Fibroblast of lung (primary cell): ENCODE measurements at regions not wholly inside any gene's neighbourhood (a gene's known extent, or its start where the extent isn't known, plus 50 kb on each side); places are given as distances from the start of the nearest gene placed in this dataset.
"Not testable (repeated sequence)": the region's sequence is repeated elsewhere in the genome, so short reads cannot be mapped to it uniquely, and the experiment has no call there.

Source experiments
- DNase-seq, 2 donors: peaks; one replicate each; pipeline versions ENCODE4 v3.0.0 to v3.0.0-alpha.2; 2010; ENCODE audit warnings: low read depth in 2 of 2
- H2AFZ ChIP-seq: 2 replicates; pipeline ENCODE4 v1.5.1; 2012; ENCODE audit warnings: low read length, control low read depth, inconsistent platforms
- H3K27ac ChIP-seq: 2 replicates; pipeline ENCODE4 v1.5.1; 2011; ENCODE audit warnings: low read length, control low read depth; ENCODE audit not compliant: insufficient read depth
- H3K27me3 ChIP-seq: 2 replicates; pipeline ENCODE4 v1.5.1; 2011; ENCODE audit warnings: mild to moderate bottlenecking, low read length; ENCODE audit not compliant: control insufficient read depth, insufficient read depth
- H3K36me3 ChIP-seq: 2 replicates; pipeline ENCODE4 v1.5.1; 2011; ENCODE audit warnings: low read length; ENCODE audit not compliant: control insufficient read depth, insufficient read depth
- H3K4me1 ChIP-seq: 2 replicates; pipeline ENCODE4 v1.5.1; 2011; ENCODE audit warnings: low read length; ENCODE audit not compliant: control insufficient read depth, insufficient read depth; ENCODE audit errors: extremely low read depth
- H3K4me2 ChIP-seq: 2 replicates; pipeline ENCODE4 v1.5.1; 2011; ENCODE audit warnings: low read length, control low read depth; ENCODE audit not compliant: insufficient read depth; ENCODE audit errors: extremely low read depth
- H3K4me3 ChIP-seq, 4 experiments: fragments of 200-600 bp in 1 of 4; sonication (generic) in 1 of 4; replicated peaks in 1 of 4; 2 replicates each; pipeline ENCODE4 v1.5.1; 2011 to 2016; ENCODE audit warnings: low read length in 4 of 4, low read depth in 3 of 4, mild to moderate bottlenecking in 3 of 4, control low read depth in 2 of 4, inconsistent platforms in 1 of 4, mixed read lengths in 1 of 4; ENCODE audit not compliant: insufficient read depth in 1 of 4; ENCODE audit errors: control extremely low read depth in 1 of 4
- H3K79me2 ChIP-seq: 2 replicates; pipeline ENCODE4 v1.5.1; 2012; ENCODE audit warnings: mild to moderate bottlenecking, low read length, inconsistent platforms; ENCODE audit not compliant: control insufficient read depth, insufficient read depth
- H3K9ac ChIP-seq: 2 replicates; pipeline ENCODE4 v1.5.1; 2011; ENCODE audit warnings: mild to moderate bottlenecking, low read length, control low read depth; ENCODE audit not compliant: insufficient read depth
- H3K9me3 ChIP-seq: 2 replicates; pipeline ENCODE4 v1.5.1; 2012; ENCODE audit warnings: low read depth, low read length; ENCODE audit not compliant: control insufficient read depth, insufficient read depth
- H4K20me1 ChIP-seq: 2 replicates; pipeline ENCODE4 v1.5.1; 2011; ENCODE audit warnings: low read length; ENCODE audit not compliant: control insufficient read depth, insufficient read depth; ENCODE audit errors: extremely low read depth
- CTCF ChIP-seq, 2 donors: IDR thresholded peaks in 1 of 2; conservative IDR thresholded peaks in 1 of 2; 1 replicate in 1 of 2; 2 replicates in 1 of 2; pipeline ENCODE4 v1.5.1; 2011 to 2012; ENCODE audit warnings: low read length in 2 of 2, control low read depth in 1 of 2, inconsistent platforms in 1 of 2, low read depth in 1 of 2, mild to moderate bottlenecking in 1 of 2
- EZH2 ChIP-seq: IDR thresholded peaks from 2 replicates; pipeline ENCODE4 v1.5.1; 2012; ENCODE audit warnings: low read length, control low read depth, mild to moderate bottlenecking; ENCODE audit errors: missing control alignments

GRCh38 chr5:63401436-63402046, 560.7 kb downstream of the HTR1A start:
- Histone ChIP-seq H3K9me3 (no peaks in the 10 kb centered on the region), H2AFZ (no peak overlapping the region), H3K9ac (no peak overlapping the region), H4K20me1 (no peaks in the 10 kb centered on the region), H3K4me3 (no peak overlapping the region), H3K4me1 (no peaks in the 10 kb centered on the region), H3K4me2 (no peak overlapping the region), H3K36me3 (no peaks in the 10 kb centered on the region), H3K27me3 (no peaks in the 10 kb centered on the region), H3K79me2 (no peaks in the 10 kb centered on the region), H3K27ac (no peak overlapping the region)
- DNase-seq = peak; percentile 17 to 46
- TF ChIP-seq CTCF (conservative IDR thresholded peaks at IDR 0.05 in 1 of 2, IDR thresholded peaks at IDR 0.05 in 1 of 2; ENCODE audit: low read depth in 1 of 2, low read length in 2 of 2) = peak; percentile 72 to 87
- no peak for TF ChIP-seq EZH2

DNA sequence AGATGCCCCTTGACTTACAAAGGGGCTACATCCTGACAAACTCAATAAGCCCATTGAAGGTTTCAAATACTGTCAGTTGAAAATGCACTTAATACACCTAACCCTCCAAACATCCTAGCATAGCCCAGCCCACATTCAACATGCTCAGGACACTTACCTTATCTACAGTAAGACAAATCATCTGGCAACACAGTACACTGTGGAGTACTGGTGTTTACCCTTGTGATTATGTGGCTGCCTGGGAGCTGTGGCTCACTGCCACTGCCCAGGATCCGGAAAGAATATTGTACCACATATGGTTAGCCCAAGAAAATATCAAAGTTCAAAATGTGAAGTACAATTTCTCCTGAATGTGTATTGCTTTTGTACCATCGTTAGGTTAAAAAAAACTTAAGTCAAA, 562.2 kb downstream of the HTR1A start:
- no peaks in the 10 kb centered on the region for H4K20me1 ChIP-seq
- no peak for DNase-seq
- no peak overlapping the region for H3K4me2 ChIP-seq
- H3K4me3 ChIP-seq = no peak overlapping the region
- H3K9ac ChIP-seq = no peak overlapping the region
- no peaks in the 10 kb centered on the region for H3K27me3 ChIP-seq
- H2AFZ ChIP-seq = no peak overlapping the region
- no peaks in the 10 kb centered on the region for H3K9me3 ChIP-seq
- TF ChIP-seq EZH2 (no peak), CTCF (conservative IDR thresholded peaks at IDR 0.05 in 1 of 2, IDR thresholded peaks at IDR 0.05 in 1 of 2; ENCODE audit: low read depth in 1 of 2, low read length in 2 of 2) (no peak)
- no peaks in the 10 kb centered on the region for H3K4me1 ChIP-seq
- H3K27ac ChIP-seq = no peak overlapping the region
- no peaks in the 10 kb centered on the region for H3K79me2 ChIP-seq
- H3K36me3 ChIP-seq = no peaks in the 10 kb centered on the region

GRCh38 chr5:63398346-63398745, 563.9 kb downstream of the HTR1A start:
- Histone ChIP-seq H3K9ac (no peak overlapping the region), H3K4me2 (no peak overlapping the region), H3K9me3 (no peaks in the 10 kb centered on the region), H3K79me2 (no peaks in the 10 kb centered on the region), H4K20me1 (no peaks in the 10 kb centered on the region), H2AFZ (no peak overlapping the region), H3K27me3 (no peaks in the 10 kb centered on the region), H3K4me3 (no peak overlapping the region), H3K4me1 (no peaks in the 10 kb centered on the region), H3K27ac (no peak overlapping the region), H3K36me3 (no peaks in the 10 kb centered on the region)
- TF ChIP-seq CTCF (conservative IDR thresholded peaks at IDR 0.05 in 1 of 2, IDR thresholded peaks at IDR 0.05 in 1 of 2; ENCODE audit: low read depth in 1 of 2, low read length in 2 of 2) (no peak), EZH2 (no peak)
- no peak for DNase-seq

DNA sequence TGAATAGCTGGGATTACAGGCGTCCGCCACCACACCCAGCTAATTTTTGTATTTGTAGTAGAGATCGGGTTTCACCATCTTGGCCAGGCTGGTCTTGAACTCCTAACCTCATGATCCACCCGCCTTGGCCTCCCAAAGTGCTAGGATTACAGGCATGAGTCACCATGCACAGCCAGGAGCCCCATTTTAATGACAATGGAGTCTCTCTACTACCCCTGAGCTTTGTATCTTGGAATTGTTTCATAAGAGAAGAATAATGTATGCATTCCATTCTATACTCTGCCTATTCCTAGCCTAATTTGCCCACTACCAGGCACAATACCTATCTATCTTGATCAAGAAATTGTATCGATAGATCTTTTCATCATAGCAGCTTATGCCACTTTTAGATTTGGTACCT, 574.1 kb downstream of the HTR1A start:
- not testable (repeated sequence) for H3K27me3 ChIP-seq, H3K4me1 ChIP-seq, H3K9me3 ChIP-seq, H3K4me3 ChIP-seq, H2AFZ ChIP-seq, DNase-seq, H3K27ac ChIP-seq, H3K4me2 ChIP-seq, H4K20me1 ChIP-seq, H3K36me3 ChIP-seq, H3K79me2 ChIP-seq, H3K9ac ChIP-seq
